ENCODE measurements at regions not wholly inside any gene's neighbourhood (a gene's known extent, or its start where the extent isn't known, plus 50 kb on each side); places are given as distances from the start of the nearest gene placed in this dataset.

DNA sequence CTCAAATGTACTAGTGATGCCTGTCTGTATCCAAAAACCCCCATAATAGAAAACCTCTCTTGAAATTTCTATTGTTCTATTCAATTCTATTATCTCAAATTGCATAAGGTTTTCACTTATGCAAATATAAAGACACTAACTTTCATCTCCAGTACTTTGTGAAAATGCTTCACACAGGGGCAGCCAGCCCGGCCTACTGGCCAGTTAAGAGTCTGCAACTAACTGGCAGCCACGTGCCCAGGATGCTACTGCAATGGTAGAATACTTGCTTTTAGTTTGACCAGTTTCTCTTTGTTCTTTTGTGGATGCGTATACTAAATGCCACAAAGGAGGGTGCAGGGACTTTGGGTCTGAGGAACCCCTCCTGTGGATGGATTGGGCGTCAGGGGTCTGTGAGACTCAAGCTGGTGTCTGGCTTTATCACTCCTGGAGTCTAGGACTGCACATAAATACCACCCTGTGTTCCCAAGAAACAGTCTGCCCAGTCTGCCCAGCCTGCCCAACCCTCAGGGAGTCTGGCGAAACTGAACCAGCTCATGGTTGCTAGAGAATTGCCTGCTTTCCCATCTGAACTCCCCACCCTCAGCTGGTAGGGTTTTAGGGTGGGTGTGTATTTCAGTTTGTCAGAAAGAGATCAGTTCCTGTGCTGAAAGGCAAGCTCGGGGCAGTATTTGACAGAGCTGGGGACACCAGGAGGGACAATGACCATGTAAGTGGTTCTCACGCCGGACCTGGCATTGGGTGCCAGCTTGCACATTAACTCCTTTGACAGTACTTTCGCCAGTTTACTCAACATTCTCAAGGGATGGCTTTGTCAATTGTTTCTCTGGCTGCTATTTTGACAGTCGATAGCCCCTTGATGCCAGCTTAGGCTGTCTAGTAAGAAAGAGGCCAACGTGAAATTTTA is 558.2 kb upstream of the JAG1 start:
- Histone ChIP-seq H2AFZ (ENCODE audit: low read depth, low read length, poor library complexity, severe bottlenecking) (no peak overlapping the region), H3K4me2 (ENCODE audit: low read length) (no peak overlapping the region), H3K27me3 (ENCODE audit: insufficient read depth, low read length) (no peaks in the 10 kb centered on the region), H3K4me3 (replicated peaks in 1 of 2; ENCODE audit: low read depth in 1 of 2, low read length in 2 of 2) (no peak overlapping the region), H4K20me1 (ENCODE audit: insufficient read depth) (no peaks in the 10 kb centered on the region), H3K36me3 (ENCODE audit: control insufficient read depth in 1 of 2, insufficient read depth in 2 of 2, low read length in 2 of 2) (no peaks in the 10 kb centered on the region), H3K27ac (ENCODE audit: low read depth, low read length) (no peak overlapping the region), H3K4me1 (ENCODE audit: control insufficient read depth in 1 of 2, insufficient read depth in 2 of 2, low read length in 2 of 2) (peaks cover 6 to 11% of the 10 kb centered on the region in 2 experiments; a peak in 3 of 4 replicates), H3K79me2 (ENCODE audit: insufficient read depth, low read length) (no peaks in the 10 kb centered on the region), H3K9ac (ENCODE audit: low read length) (no peak overlapping the region), H3K9me3 (ENCODE audit: control insufficient read depth in 1 of 2, insufficient read depth in 1 of 2, low read depth in 1 of 2, low read length in 2 of 2) (no peaks in the 10 kb centered on the region), H3K9me2 (ENCODE audit: insufficient read depth) (no peaks in the 10 kb centered on the region)
- TF ChIP-seq FOSL1 (IDR thresholded peaks at IDR 0.05; ENCODE audit: low read depth) (no peak), EGR1 (IDR thresholded peaks at IDR 0.05; ENCODE audit: low read depth) (no peak)
- TF ChIP-seq, protein P1, sequence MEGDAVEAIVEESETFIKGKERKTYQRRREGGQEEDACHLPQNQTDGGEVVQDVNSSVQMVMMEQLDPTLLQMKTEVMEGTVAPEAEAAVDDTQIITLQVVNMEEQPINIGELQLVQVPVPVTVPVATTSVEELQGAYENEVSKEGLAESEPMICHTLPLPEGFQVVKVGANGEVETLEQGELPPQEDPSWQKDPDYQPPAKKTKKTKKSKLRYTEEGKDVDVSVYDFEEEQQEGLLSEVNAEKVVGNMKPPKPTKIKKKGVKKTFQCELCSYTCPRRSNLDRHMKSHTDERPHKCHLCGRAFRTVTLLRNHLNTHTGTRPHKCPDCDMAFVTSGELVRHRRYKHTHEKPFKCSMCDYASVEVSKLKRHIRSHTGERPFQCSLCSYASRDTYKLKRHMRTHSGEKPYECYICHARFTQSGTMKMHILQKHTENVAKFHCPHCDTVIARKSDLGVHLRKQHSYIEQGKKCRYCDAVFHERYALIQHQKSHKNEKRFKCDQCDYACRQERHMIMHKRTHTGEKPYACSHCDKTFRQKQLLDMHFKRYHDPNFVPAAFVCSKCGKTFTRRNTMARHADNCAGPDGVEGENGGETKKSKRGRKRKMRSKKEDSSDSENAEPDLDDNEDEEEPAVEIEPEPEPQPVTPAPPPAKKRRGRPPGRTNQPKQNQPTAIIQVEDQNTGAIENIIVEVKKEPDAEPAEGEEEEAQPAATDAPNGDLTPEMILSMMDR (IDR thresholded peaks at IDR 0.05 in 2 of 3, conservative IDR thresholded peaks at IDR 0.05 in 1 of 3; ENCODE audit: borderline replicate concordance in 1 of 3, insufficient read depth in 1 of 3, low read depth in 2 of 3, low read length in 2 of 3), result 0 out of 6 replicates have a peak, but pooled peaks of 1 of the 3 experiments have one; percentile 15
- POLR2A ChIA-PET, result no interaction called here
- RAD21 ChIA-PET (ENCODE audit: low non-redundant PET in 1 of 2, low total read pairs in 2 of 2, uncharacterized antibody in 2 of 2, unreplicated experiment in 2 of 2), result no interaction called here
- CTCF ChIA-PET, result no interaction called here
- no TSS peak for BruUV-seq (replicated peaks)
- intact Hi-C loops (cut with micrococcal nuclease), result no loop called here
- no peak for ATAC-seq
- no peak for DNase-seq (ENCODE audit: low read depth, low spot score)

DNA sequence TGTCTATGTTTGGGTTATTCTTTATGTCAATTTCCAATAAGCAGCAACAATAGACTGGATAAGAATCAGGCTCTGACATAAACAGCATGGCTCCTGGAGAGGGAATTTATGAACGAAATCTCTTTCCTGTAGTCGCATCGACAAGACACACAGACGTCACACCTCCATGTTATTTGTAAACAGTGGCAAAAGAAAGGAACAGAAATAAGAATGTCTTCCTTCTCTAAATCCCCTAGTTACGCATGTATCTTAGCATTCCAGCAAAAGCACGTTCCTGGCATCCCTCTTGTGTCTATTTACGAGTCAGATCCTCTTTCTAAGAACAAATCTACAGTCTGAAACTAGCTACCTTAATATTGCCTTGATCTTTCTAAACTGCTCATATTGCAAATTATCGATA is 559.1 kb upstream of the JAG1 start:
- POLR2A ChIA-PET, result no interaction called here
- no TSS peak for BruUV-seq (replicated peaks)
- TF ChIP-seq, protein P2, sequence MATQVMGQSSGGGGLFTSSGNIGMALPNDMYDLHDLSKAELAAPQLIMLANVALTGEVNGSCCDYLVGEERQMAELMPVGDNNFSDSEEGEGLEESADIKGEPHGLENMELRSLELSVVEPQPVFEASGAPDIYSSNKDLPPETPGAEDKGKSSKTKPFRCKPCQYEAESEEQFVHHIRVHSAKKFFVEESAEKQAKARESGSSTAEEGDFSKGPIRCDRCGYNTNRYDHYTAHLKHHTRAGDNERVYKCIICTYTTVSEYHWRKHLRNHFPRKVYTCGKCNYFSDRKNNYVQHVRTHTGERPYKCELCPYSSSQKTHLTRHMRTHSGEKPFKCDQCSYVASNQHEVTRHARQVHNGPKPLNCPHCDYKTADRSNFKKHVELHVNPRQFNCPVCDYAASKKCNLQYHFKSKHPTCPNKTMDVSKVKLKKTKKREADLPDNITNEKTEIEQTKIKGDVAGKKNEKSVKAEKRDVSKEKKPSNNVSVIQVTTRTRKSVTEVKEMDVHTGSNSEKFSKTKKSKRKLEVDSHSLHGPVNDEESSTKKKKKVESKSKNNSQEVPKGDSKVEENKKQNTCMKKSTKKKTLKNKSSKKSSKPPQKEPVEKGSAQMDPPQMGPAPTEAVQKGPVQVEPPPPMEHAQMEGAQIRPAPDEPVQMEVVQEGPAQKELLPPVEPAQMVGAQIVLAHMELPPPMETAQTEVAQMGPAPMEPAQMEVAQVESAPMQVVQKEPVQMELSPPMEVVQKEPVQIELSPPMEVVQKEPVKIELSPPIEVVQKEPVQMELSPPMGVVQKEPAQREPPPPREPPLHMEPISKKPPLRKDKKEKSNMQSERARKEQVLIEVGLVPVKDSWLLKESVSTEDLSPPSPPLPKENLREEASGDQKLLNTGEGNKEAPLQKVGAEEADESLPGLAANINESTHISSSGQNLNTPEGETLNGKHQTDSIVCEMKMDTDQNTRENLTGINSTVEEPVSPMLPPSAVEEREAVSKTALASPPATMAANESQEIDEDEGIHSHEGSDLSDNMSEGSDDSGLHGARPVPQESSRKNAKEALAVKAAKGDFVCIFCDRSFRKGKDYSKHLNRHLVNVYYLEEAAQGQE (IDR thresholded peaks at IDR 0.05; ENCODE audit: low read depth), result no peak
- TF ChIP-seq, protein P1 (IDR thresholded peaks at IDR 0.05 in 2 of 3, conservative IDR thresholded peaks at IDR 0.05 in 1 of 3; ENCODE audit: borderline replicate concordance in 1 of 3, insufficient read depth in 1 of 3, low read depth in 2 of 3, low read length in 2 of 3), result no peak
- no peak for TF ChIP-seq FOSL1 (IDR thresholded peaks at IDR 0.05; ENCODE audit: low read depth)
- no peak for TF ChIP-seq EGR1 (IDR thresholded peaks at IDR 0.05; ENCODE audit: low read depth)
- TF ChIP-seq EZH2phosphoT487 (IDR thresholded peaks at IDR 0.05; ENCODE audit: borderline replicate concordance), result no peak
- TF ChIP-seq, protein P3, sequence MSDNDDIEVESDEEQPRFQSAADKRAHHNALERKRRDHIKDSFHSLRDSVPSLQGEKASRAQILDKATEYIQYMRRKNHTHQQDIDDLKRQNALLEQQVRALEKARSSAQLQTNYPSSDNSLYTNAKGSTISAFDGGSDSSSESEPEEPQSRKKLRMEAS (IDR thresholded peaks at IDR 0.05), result no peak
- TF ChIP-seq RAD21 (IDR thresholded peaks at IDR 0.05; ENCODE audit: low read depth), result no peak
- no peak for TF ChIP-seq POLR2A (IDR thresholded peaks at IDR 0.05; ENCODE audit: borderline replicate concordance, extremely low read depth, insufficient read depth, insufficient read length)
- no peak for TF ChIP-seq TCF7L2 (IDR thresholded peaks at IDR 0.05; ENCODE audit: borderline replicate concordance, extremely low read depth, insufficient read depth, insufficient read length)

More for the DNA sequence above, 559.1 kb upstream of the JAG1 start:
- H3K36me3 ChIP-seq (ENCODE audit: control insufficient read depth in 1 of 2, insufficient read depth in 2 of 2, low read length in 2 of 2), result no peaks in the 10 kb centered on the region
- ChIA-PET RAD21 (ENCODE audit: low non-redundant PET in 1 of 2, low total read pairs in 2 of 2, uncharacterized antibody in 2 of 2, unreplicated experiment in 2 of 2) (no interaction called here), CTCF (no interaction called here)
- H2AFZ ChIP-seq (ENCODE audit: low read depth, low read length, poor library complexity, severe bottlenecking), result no peak overlapping the region
- no peak overlapping the region for H3K9ac ChIP-seq (ENCODE audit: low read length)
- DNase-seq (ENCODE audit: low read depth, low spot score), result no peak
- H3K9me2 ChIP-seq (ENCODE audit: insufficient read depth), result no peaks in the 10 kb centered on the region
- H3K9me3 ChIP-seq (ENCODE audit: control insufficient read depth in 1 of 2, insufficient read depth in 1 of 2, low read depth in 1 of 2, low read length in 2 of 2), result no peaks in the 10 kb centered on the region
- peaks cover 6 to 11% of the 10 kb centered on the region in 2 experiments; a peak in 3 of 4 replicates for H3K4me1 ChIP-seq (ENCODE audit: control insufficient read depth in 1 of 2, insufficient read depth in 2 of 2, low read length in 2 of 2)
- no peak overlapping the region for H3K4me3 ChIP-seq (replicated peaks in 1 of 2; ENCODE audit: low read depth in 1 of 2, low read length in 2 of 2)
- H3K79me2 ChIP-seq (ENCODE audit: insufficient read depth, low read length), result no peaks in the 10 kb centered on the region
- no peaks in the 10 kb centered on the region for H3K27me3 ChIP-seq (ENCODE audit: insufficient read depth, low read length)
- intact Hi-C loops (cut with micrococcal nuclease), result no loop called here
- H3K27ac ChIP-seq (ENCODE audit: low read depth, low read length), result no peak overlapping the region
- no peak for ATAC-seq
- H4K20me1 ChIP-seq (ENCODE audit: insufficient read depth), result no peaks in the 10 kb centered on the region
- H3K4me2 ChIP-seq (ENCODE audit: low read length), result no peak overlapping the region
